H1 (cell line): ENCODE measurements at regions not wholly inside any gene's neighbourhood (a gene's known extent, or its start where the extent isn't known, plus 50 kb on each side); places are given as distances from the start of the nearest gene placed in this dataset.

Source experiments
- CTCF ChIA-PET: fragments of 300-600 bp; sonication (Branson Sonifier 250); formaldehyde crosslinking; loops from one replicate; lab custom pipeline; 2021; ENCODE audit not compliant: partially characterized antibody; lab: Charles Lee
- POLR2A ChIA-PET: fragments of 300-600 bp; sonication (Branson Sonifier 250); formaldehyde crosslinking; loops from one replicate; lab custom pipeline; 2021; ENCODE audit warnings: inconsistent platforms; ENCODE audit not compliant: partially characterized antibody; lab: Charles Lee
- DNase-seq, 2 experiments: peaks; one replicate each; pipeline versions ENCODE4 v3.0.0 to v3.0.0-alpha.2; 2010 to 2022; ENCODE audit warnings: low spot score in 2 of 2, low read depth in 1 of 2, mixed read lengths in 1 of 2
- FAIRE-seq: peaks from 2 replicates; lab custom pipeline; 2011; peaks lifted over from hg19 to GRCh38; lab: Jason Lieb, UNC
- H2AFZ ChIP-seq: 2 replicates; pipeline ENCODE4 v1.8.1; 2012; ENCODE audit warnings: low read length, inconsistent platforms
- H2AK5ac ChIP-seq: 2 replicates; pipeline ENCODE4 v1.6.1; 2013; ENCODE audit warnings: low read depth, low read length
- H2BK120ac ChIP-seq: replicated peaks from 2 replicates; pipeline ENCODE3; 2013; ENCODE audit warnings: low read depth, low read length, inconsistent platforms
- H2BK12ac ChIP-seq: 2 replicates; pipeline ENCODE4 v1.6.1; 2013; ENCODE audit warnings: low read depth, low read length
- H2BK15ac ChIP-seq: 2 replicates; pipeline ENCODE4 v1.6.1; 2013; ENCODE audit warnings: low read length
- H2BK20ac ChIP-seq: 2 replicates; pipeline ENCODE4 v1.6.1; 2013; ENCODE audit warnings: low read length
- H2BK5ac ChIP-seq: 2 replicates; pipeline ENCODE4 v1.6.1; 2013; ENCODE audit warnings: low read depth, low read length
- H3K14ac ChIP-seq: 2 replicates; pipeline ENCODE4 v1.6.1; 2013; ENCODE audit warnings: inconsistent platforms; ENCODE audit not compliant: insufficient read length
- H3K18ac ChIP-seq: 2 replicates; pipeline ENCODE4 v1.6.1; 2013; ENCODE audit warnings: low read length; ENCODE audit errors: extremely low read depth
- H3K23ac ChIP-seq: 2 replicates; pipeline ENCODE4 v1.6.1; 2013; ENCODE audit warnings: inconsistent platforms; ENCODE audit not compliant: insufficient read length
- H3K23me2 ChIP-seq: 2 replicates; pipeline ENCODE4 v1.6.1; 2013; ENCODE audit warnings: low read depth, low read length
- H3K27ac ChIP-seq: 2 replicates; pipeline ENCODE4 v1.6.1; 2011; ENCODE audit warnings: low read depth, low read length, inconsistent platforms
- H3K27me3 ChIP-seq, 4 experiments: replicated peaks in 1 of 4; 1 replicate in 1 of 4; 2 replicates in 3 of 4; pipeline versions ENCODE4 v1.6.1 to v1.8.1; 2011 to 2013; ENCODE audit warnings: low read length in 3 of 4, mild to moderate bottlenecking in 3 of 4, inconsistent platforms in 2 of 4, mixed read lengths in 2 of 4, moderate library complexity in 1 of 4; ENCODE audit not compliant: control insufficient read depth in 3 of 4, insufficient read depth in 3 of 4; ENCODE audit errors: extremely low read depth in 1 of 4
- H3K36me3 ChIP-seq, 4 experiments: 2 replicates each; pipeline versions ENCODE4 v1.6.1 to v1.8.1; 2011 to 2013; ENCODE audit warnings: mild to moderate bottlenecking in 4 of 4, low read length in 3 of 4, moderate library complexity in 2 of 4, control low read depth in 1 of 4, inconsistent platforms in 1 of 4; ENCODE audit not compliant: insufficient read depth in 4 of 4, control insufficient read depth in 2 of 4
- H3K4ac ChIP-seq: replicated peaks from 2 replicates; pipeline ENCODE3; 2013; ENCODE audit warnings: low read length, low read depth, mixed read lengths, inconsistent platforms; ENCODE audit not compliant: insufficient read length
- H3K4me1 ChIP-seq, 4 experiments: replicated peaks in 1 of 4; 1 replicate in 1 of 4; 2 replicates in 3 of 4; pipeline versions ENCODE4 v1.6.1 to v1.8.1; 2011 to 2013; ENCODE audit warnings: low read length in 3 of 4, inconsistent platforms in 2 of 4, mixed read lengths in 1 of 4; ENCODE audit not compliant: insufficient read depth in 4 of 4, control insufficient read depth in 3 of 4
- H3K4me2 ChIP-seq, 2 experiments: 2 replicates each; pipeline versions ENCODE4 v1.6.1 to v1.8.1; 2011 to 2013; ENCODE audit warnings: low read depth in 2 of 2, low read length in 2 of 2, control low read depth in 1 of 2, inconsistent platforms in 1 of 2, mild to moderate bottlenecking in 1 of 2; ENCODE audit not compliant: insufficient read depth in 1 of 2
- H3K4me3 ChIP-seq, 4 experiments: fragments of 200-600, 300-600 bp in 1 of 4; sonication (generic), shearing (Covaris generic), sonication (Bioruptor Twin) in 1 of 4; 2 replicates each; pipeline versions ENCODE4 v1.5.1 to v1.8.1; 2011 to 2016; ENCODE audit warnings: low read length in 4 of 4, low read depth in 3 of 4, control low read depth in 2 of 4, inconsistent platforms in 2 of 4, mild to moderate bottlenecking in 2 of 4, mixed read lengths in 1 of 4, moderate library complexity in 1 of 4; ENCODE audit not compliant: insufficient read depth in 2 of 4; ENCODE audit errors: extremely low read depth in 1 of 4
- H3K56ac ChIP-seq: replicated peaks from 2 replicates; pipeline ENCODE3; 2013; ENCODE audit warnings: low read depth, mild to moderate bottlenecking, mixed read lengths, low read length, inconsistent platforms; ENCODE audit not compliant: insufficient read length
- H3K79me1 ChIP-seq: 2 replicates; pipeline ENCODE4 v1.6.1; 2013; ENCODE audit warnings: low read depth, low read length, control low read depth
- H3K79me2 ChIP-seq, 2 experiments: 2 replicates each; pipeline versions ENCODE4 v1.6.1 to v1.8.1; 2012 to 2013; ENCODE audit warnings: low read length in 2 of 2, mild to moderate bottlenecking in 2 of 2, inconsistent platforms in 1 of 2; ENCODE audit not compliant: insufficient read depth in 2 of 2, control insufficient read depth in 1 of 2
- H3K9ac ChIP-seq, 4 experiments: replicated peaks in 1 of 4; 1 replicate in 1 of 4; 2 replicates in 3 of 4; pipeline versions ENCODE4 v1.6.1 to v1.8.1; 2011 to 2013; ENCODE audit warnings: low read depth in 3 of 4, low read length in 3 of 4, control low read depth in 2 of 4, mild to moderate bottlenecking in 2 of 4, moderate library complexity in 2 of 4, inconsistent platforms in 1 of 4; ENCODE audit errors: extremely low read depth in 1 of 4
- H3K9me3 ChIP-seq, 2 experiments: 2 replicates each; pipeline versions ENCODE4 v1.6.1 to v1.8.1; 2012 to 2013; ENCODE audit warnings: mild to moderate bottlenecking in 2 of 2, moderate library complexity in 2 of 2, control low read depth in 1 of 2, inconsistent platforms in 1 of 2, low read depth in 1 of 2, low read length in 1 of 2, mixed read lengths in 1 of 2; ENCODE audit not compliant: insufficient read depth in 2 of 2
- H4K20me1 ChIP-seq, 2 experiments: replicated peaks in 1 of 2; 2 replicates each; pipeline versions ENCODE3 to v1.8.1; 2011 to 2013; ENCODE audit warnings: inconsistent platforms in 2 of 2, low read length in 2 of 2, mild to moderate bottlenecking in 1 of 2; ENCODE audit not compliant: insufficient read depth in 2 of 2, control insufficient read depth in 1 of 2
- H4K5ac ChIP-seq: 2 replicates; pipeline ENCODE4 v1.6.1; 2013; ENCODE audit warnings: low read length, low read depth, mixed read lengths, inconsistent platforms; ENCODE audit not compliant: insufficient read length
- H4K8ac ChIP-seq: 2 replicates; pipeline ENCODE4 v1.8.0; 2013; ENCODE audit warnings: mild to moderate bottlenecking, moderate library complexity, low read length, inconsistent platforms; ENCODE audit not compliant: insufficient read depth; ENCODE audit errors: extremely low read depth
- H4K91ac ChIP-seq: replicated peaks from 2 replicates; pipeline ENCODE3; 2013; ENCODE audit warnings: low read length, mixed read lengths, inconsistent platforms; ENCODE audit not compliant: insufficient read length
- ASH2L ChIP-seq: fragments of 200-600, 300-600 bp; sonication (generic); IDR thresholded peaks from one replicate; pipeline ENCODE4 v1.7.1; 2017; ENCODE audit warnings: low read length
- CREB1 ChIP-seq: IDR thresholded peaks from 2 replicates; pipeline ENCODE4 v1.6.1; 2012; ENCODE audit warnings: inconsistent platforms
- EGR1 ChIP-seq: IDR thresholded peaks from 2 replicates; pipeline ENCODE4 v1.6.1; 2011; ENCODE audit warnings: low read depth, low read length, borderline replicate concordance
- HDAC6 ChIP-seq: IDR thresholded peaks from one replicate; pipeline ENCODE4 v1.7.1; 2012; ENCODE audit warnings: low read depth, mild to moderate bottlenecking, inconsistent platforms, low read length, moderate library complexity
- JUN ChIP-seq: IDR thresholded peaks from 2 replicates; pipeline ENCODE4 v1.6.1; 2011; ENCODE audit warnings: low read depth, mild to moderate bottlenecking, improper control_type of control experiment, low read length
- KDM1A ChIP-seq: fragments of 200-600, 300-600 bp; sonication (generic); IDR thresholded peaks from 2 replicates; pipeline ENCODE4 v1.7.1; 2016; ENCODE audit warnings: mild to moderate bottlenecking, low read length, borderline replicate concordance
- KDM4A ChIP-seq: IDR thresholded peaks from one replicate; pipeline ENCODE4 v1.7.1; 2012; ENCODE audit warnings: low read depth, mild to moderate bottlenecking, moderate library complexity, low read length, inconsistent platforms; ENCODE audit not compliant: severe bottlenecking
- MAFK ChIP-seq: IDR thresholded peaks from 2 replicates; pipeline ENCODE4 v1.6.1; 2012; ENCODE audit warnings: low read depth, mild to moderate bottlenecking, improper control_type of control experiment, low read length
- NRF1 ChIP-seq: IDR thresholded peaks from 2 replicates; pipeline ENCODE4 v1.6.1; 2011; ENCODE audit warnings: mild to moderate bottlenecking, low read depth, low read length, improper control_type of control experiment
- POLR2AphosphoS5 ChIP-seq: IDR thresholded peaks from 2 replicates; pipeline ENCODE4 v1.6.1; 2011; ENCODE audit warnings: low read depth, low read length
- SP2 ChIP-seq: IDR thresholded peaks from 2 replicates; pipeline ENCODE4 v1.6.1; 2012; ENCODE audit warnings: mild to moderate bottlenecking, low read length, inconsistent platforms
- TCF12 ChIP-seq: IDR thresholded peaks from 2 replicates; pipeline ENCODE4 v1.6.1; 2011; ENCODE audit warnings: low read depth, mild to moderate bottlenecking, low read length
- TEAD4 ChIP-seq: IDR thresholded peaks from 2 replicates; pipeline ENCODE4 v1.6.1; 2012; ENCODE audit warnings: low read depth, low read length, inconsistent platforms, mixed read lengths
- USF2 ChIP-seq: IDR thresholded peaks from 2 replicates; pipeline ENCODE4 v1.6.1; 2011; ENCODE audit warnings: low read length, improper control_type of control experiment

DNA sequence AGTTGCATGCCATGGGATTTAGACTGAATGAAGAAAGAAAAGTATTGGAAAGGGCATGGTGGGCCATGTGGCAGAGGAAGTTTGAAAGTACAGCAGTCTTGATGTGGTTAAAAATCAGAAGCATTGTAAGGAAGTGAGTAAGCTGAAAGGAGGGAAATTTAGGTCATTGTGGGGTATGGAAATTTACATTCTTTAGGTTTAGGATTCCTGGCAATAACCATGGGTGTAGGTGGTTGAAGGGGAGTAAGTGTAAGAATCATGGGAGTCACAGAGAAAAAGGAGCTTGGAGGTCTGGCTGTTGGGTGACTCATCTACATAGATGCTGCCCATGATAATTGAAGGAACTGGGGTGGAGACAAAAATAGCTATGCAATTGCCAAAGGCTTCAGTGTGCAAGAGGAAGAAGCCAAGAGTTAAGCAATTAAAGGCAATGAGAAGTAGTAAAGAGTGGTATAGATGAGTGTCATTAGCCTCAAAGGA lies 243.8 kb upstream of the LDB2 start:
- H4K20me1 ChIP-seq, result no peaks in the 10 kb centered on the region
- TF ChIP-seq ASH2L, result no peak
- TF ChIP-seq KDM4A, result no peak
- no peak for TF ChIP-seq TEAD4
- TF ChIP-seq CREB1, result no peak
- no peak for TF ChIP-seq HDAC6
- TF ChIP-seq KDM1A, result no peak
- no peak for TF ChIP-seq SP2
- no peak for TF ChIP-seq JUN
- TF ChIP-seq USF2, result no peak
- no peak for TF ChIP-seq NRF1
- no peak for TF ChIP-seq TCF12
- TF ChIP-seq MAFK, result no peak
- no peak for TF ChIP-seq POLR2AphosphoS5
- no peak for TF ChIP-seq EGR1
- H3K18ac ChIP-seq, result no peak overlapping the region
- H3K27ac ChIP-seq, result no peak overlapping the region
- H2BK5ac ChIP-seq, result no peak overlapping the region
- H3K4me3 ChIP-seq, result no peak overlapping the region
- H3K79me1 ChIP-seq, result no peaks in the 10 kb centered on the region
- H2AFZ ChIP-seq, result no peak overlapping the region
- no peak overlapping the region for H3K9ac ChIP-seq
- no peaks in the 10 kb centered on the region for H3K79me2 ChIP-seq
- no peak overlapping the region for H3K14ac ChIP-seq
- no peak overlapping the region for H3K4ac ChIP-seq
- no peaks in the 10 kb centered on the region; a peak in 1 of 7 replicates for H3K4me1 ChIP-seq
- no peak overlapping the region for H3K56ac ChIP-seq
- H2BK20ac ChIP-seq, result no peak overlapping the region
- H3K27me3 ChIP-seq, result no peaks in the 10 kb centered on the region
- H3K9me3 ChIP-seq, result peaks cover 0 to 11% of the 10 kb centered on the region in 2 experiments; a peak in 1 of 4 replicates
- no peak overlapping the region for H4K91ac ChIP-seq
- no peak overlapping the region for H3K4me2 ChIP-seq
- ChIA-PET CTCF (no interaction called here), POLR2A (no interaction called here)
- no peaks in the 10 kb centered on the region; the same call in 1 of the 2 replicates for H3K23me2 ChIP-seq
- no peak overlapping the region for H4K5ac ChIP-seq
- no peak overlapping the region for H3K23ac ChIP-seq
- no peak for DNase-seq
- no peak overlapping the region for H2BK120ac ChIP-seq
- no peaks in the 10 kb centered on the region for H3K36me3 ChIP-seq
- no peak overlapping the region for H2BK15ac ChIP-seq
- H4K8ac ChIP-seq, result no peak overlapping the region
- H2BK12ac ChIP-seq, result no peak overlapping the region
- FAIRE-seq, result no peak
- no peak overlapping the region for H2AK5ac ChIP-seq
